Vagina (tissue), 2 donors: ENCODE measurements at regions not wholly inside any gene's neighbourhood (a gene's known extent, or its start where the extent isn't known, plus 50 kb on each side); places are given as distances from the start of the nearest gene placed in this dataset.
"Not testable (repeated sequence)": the region's sequence is repeated elsewhere in the genome, so short reads cannot be mapped to it uniquely, and the experiment has no call there.

ENCODE experiments used
- POLR2A ChIP-seq, 2 donors: fragments of 450-650 bp; IDR thresholded peaks; one replicate each; pipeline ENCODE4 v1.6.1; 2017; ENCODE audit warnings: antibody characterized with exemption in 2 of 2, mild to moderate bottlenecking in 2 of 2, moderate library complexity in 2 of 2
- POLR2AphosphoS5 ChIP-seq, 2 donors: sonication (generic); formaldehyde crosslinking; IDR thresholded peaks; one replicate each; pipeline ENCODE4 v1.9.0; 2017; ENCODE audit warnings: antibody characterized with exemption in 2 of 2, mild to moderate bottlenecking in 2 of 2, low read depth in 1 of 2; ENCODE audit not compliant: insufficient read depth in 1 of 2
- TF ChIP-seq, protein P1 (sequence below), 3 experiments: fragments of 450-650 bp in 2 of 3; fragments of 200-600 bp in 1 of 3; sonication (generic) in 1 of 3; IDR thresholded peaks; one replicate each; pipeline ENCODE4 v1.5.1; 2017 to 2019; ENCODE audit warnings: antibody characterized with exemption in 3 of 3, mild to moderate bottlenecking in 2 of 3, moderate library complexity in 2 of 3

DNA sequence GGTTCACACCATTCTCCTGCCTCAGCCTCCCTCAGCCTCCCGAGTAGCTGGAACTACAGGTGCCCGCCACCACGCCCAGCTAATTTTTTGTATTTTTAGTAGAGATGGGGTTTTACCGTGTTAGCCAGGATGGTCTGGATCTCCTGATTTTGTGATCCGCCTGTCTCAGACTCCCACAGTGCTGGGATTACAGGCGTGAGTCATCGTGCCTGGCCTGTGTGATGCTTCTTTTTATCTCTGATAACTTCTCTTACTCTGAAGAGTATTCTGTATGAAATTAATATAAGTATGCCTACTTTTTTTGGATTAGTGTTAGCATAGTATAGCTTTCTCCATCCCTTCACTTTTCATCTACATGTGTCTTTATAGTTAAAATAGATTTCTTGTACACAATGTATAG lies 180.8 kb upstream of the GALNT15 start:
- TF ChIP-seq, protein P1, sequence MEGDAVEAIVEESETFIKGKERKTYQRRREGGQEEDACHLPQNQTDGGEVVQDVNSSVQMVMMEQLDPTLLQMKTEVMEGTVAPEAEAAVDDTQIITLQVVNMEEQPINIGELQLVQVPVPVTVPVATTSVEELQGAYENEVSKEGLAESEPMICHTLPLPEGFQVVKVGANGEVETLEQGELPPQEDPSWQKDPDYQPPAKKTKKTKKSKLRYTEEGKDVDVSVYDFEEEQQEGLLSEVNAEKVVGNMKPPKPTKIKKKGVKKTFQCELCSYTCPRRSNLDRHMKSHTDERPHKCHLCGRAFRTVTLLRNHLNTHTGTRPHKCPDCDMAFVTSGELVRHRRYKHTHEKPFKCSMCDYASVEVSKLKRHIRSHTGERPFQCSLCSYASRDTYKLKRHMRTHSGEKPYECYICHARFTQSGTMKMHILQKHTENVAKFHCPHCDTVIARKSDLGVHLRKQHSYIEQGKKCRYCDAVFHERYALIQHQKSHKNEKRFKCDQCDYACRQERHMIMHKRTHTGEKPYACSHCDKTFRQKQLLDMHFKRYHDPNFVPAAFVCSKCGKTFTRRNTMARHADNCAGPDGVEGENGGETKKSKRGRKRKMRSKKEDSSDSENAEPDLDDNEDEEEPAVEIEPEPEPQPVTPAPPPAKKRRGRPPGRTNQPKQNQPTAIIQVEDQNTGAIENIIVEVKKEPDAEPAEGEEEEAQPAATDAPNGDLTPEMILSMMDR (IDR thresholded peaks at IDR 0.05): not testable (repeated sequence)
- not testable (repeated sequence) for TF ChIP-seq POLR2A (IDR thresholded peaks at IDR 0.05); POLR2AphosphoS5 (IDR thresholded peaks at IDR 0.05; ENCODE audit: insufficient read depth in 1 of 2, low read depth in 1 of 2)
